ENCODE measurements at regions not wholly inside any gene's neighbourhood (a gene's known extent, or its start where the extent isn't known, plus 50 kb on each side); places are given as distances from the start of the nearest gene placed in this dataset.

DNA sequence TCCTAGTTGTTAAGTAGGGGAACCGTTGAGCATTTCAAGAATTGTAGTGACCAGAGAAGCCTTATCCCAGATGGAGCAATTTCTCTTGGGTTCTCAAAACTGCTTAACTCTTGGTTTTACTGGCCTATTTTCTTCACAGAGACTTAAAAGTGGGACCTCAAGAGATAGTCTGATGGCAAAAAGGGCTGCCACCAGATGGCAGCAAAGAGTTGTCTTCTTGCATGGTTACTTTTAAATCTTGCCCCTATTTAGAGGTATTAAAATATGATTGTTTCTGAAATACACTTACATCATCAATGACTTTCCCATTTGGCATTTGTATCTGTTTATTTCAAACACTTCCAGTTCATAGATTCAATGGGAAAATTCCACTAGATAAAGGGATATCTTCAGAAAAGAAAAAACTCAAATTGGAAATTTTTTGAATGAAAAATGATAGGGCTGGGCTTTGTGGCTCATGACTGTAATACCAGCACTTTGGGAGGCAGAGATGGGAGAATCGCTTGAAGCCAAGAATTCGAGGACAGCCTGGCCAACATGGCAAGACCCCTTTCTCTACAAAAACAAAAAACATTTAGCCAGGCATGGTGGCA, 69.9 kb upstream of the CNTN1 start:
- peak; percentile 31 for DNase-seq

DNA sequence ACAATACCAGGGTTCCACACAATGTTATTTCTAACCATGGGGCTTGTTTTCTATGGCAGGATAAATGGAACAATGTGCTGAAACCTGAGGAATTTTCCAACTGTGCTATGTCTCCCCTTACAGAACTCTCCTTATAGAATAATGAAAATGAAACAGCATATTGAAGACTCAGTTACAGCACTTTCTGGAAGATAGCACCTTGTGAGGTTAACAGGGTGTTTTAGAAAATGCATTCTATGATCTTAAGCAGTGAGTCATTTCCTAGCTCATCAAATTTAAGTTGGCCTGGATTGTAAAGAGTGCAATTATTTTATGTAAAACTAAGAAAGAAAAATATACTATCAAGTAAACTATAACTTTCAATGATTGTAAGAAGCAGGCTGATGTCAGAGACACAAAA, 60.1 kb upstream of the CNTN1 start:
- DNase-seq = no peak

DNA sequence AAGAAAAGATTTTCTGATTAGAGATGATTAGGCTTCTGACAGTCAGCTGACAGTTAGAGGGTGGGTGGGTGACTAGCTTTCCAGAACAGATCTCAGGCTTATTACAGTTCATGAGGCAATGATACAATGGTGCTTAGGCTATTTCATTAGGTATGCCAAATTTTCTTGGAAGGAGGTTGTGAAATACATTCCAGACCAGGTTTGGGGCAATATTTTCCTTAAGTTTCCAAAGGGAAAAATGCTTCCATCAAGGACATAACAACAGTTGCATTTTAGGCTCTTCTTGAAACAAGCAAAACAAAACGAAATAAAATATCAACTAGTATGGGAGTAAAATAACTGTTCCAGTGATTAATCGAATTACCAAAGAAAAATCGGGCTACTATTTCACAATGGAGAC, 59.3 kb upstream of the CNTN1 start:
- no peak for DNase-seq

DNA sequence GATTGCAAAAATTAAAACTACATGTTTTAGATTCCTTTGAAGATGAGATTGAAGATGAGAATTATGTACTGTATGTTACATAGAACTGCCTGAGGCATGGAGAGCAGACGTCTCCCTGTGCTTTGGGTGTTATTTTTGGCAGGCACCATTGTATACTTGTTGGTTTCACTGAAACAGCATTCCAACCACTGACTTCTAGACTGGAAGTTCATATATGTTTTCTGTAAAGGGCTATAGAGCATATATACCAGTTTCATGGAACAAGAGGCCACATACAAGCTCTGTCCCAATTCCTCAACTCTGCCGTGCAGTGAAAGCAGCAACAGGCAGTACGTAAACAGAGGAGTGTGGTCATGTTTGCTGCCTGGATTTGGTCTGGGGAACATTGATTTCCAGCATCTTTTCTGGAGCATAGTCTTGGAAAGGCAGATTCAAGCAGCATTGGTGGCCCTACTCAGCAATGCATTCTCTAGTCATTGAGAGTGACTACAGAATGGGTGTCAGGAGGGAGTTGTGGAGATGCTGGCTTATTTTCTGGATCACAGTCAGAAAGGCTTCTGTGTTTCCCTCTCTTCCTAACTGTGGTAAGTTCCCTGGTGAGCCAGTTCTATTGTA, 57.6 kb upstream of the CNTN1 start:
- DNase-seq = no peak

DNA sequence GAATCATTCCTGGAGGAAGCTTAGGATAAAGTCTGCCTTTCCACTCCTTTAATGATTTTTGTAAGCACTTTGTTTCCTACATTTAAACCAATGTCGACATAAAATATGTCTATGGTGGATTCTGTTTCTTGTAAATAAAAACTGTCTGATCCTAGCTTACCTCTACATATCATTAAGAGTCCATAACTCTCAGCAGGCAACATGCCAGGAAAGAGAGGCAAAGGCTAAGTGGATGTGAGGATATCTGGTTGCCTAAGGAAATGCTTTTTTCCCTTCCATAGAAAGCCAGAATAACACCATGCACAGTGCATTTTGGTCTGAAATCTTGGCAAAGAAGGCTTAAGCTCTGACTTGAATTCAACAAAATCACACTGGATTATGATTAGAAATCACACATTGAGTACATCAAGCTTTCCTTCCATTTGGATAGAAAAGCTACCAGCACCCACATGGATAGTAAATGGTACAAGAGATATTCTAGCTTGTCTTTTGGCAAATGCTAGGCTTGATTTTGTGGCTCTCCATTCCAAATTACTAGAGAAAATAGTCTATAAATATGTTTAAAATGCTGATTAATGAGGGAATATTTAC, 57.0 kb upstream of the CNTN1 start:
- DNase-seq = no peak
